Trophoblast cell (in vitro differentiated cells and primary cell): ENCODE measurements at regions not wholly inside any gene's neighbourhood (a gene's known extent, or its start where the extent isn't known, plus 50 kb on each side); places are given as distances from the start of the nearest gene placed in this dataset.

Experiments used
- DNase-seq, 2 donors: peaks; one replicate each; pipeline ENCODE4 v3.0.0-alpha.2; 2016
- H2AFZ ChIP-seq: 2 replicates; pipeline ENCODE4 v1.6.1; 2013; ENCODE audit warnings: low read length, moderate library complexity, mild to moderate bottlenecking; ENCODE audit not compliant: insufficient read depth, poor library complexity
- H2AK5ac ChIP-seq: 2 replicates; pipeline ENCODE4 v1.6.1; 2013; ENCODE audit warnings: mild to moderate bottlenecking, low read length
- H2BK120ac ChIP-seq: 2 replicates; pipeline ENCODE4 v1.6.1; 2013; ENCODE audit warnings: low read length, mild to moderate bottlenecking, moderate library complexity; ENCODE audit not compliant: insufficient read depth, poor library complexity
- H2BK12ac ChIP-seq: 2 replicates; pipeline ENCODE4 v1.6.1; 2013; ENCODE audit warnings: mild to moderate bottlenecking, low read length, moderate library complexity
- H2BK5ac ChIP-seq: 2 replicates; pipeline ENCODE4 v1.6.1; 2013; ENCODE audit warnings: low read length, low read depth, moderate library complexity, mild to moderate bottlenecking; ENCODE audit not compliant: poor library complexity
- H3K14ac ChIP-seq: 2 replicates; pipeline ENCODE4 v1.6.1; 2013; ENCODE audit warnings: mild to moderate bottlenecking, low read length
- H3K18ac ChIP-seq: 2 replicates; pipeline ENCODE4 v1.6.1; 2013; ENCODE audit warnings: mild to moderate bottlenecking, low read length
- H3K23ac ChIP-seq: 2 replicates; pipeline ENCODE4 v1.6.1; 2013; ENCODE audit warnings: low read length
- H3K27ac ChIP-seq: 2 replicates; pipeline ENCODE4 v1.5.1; 2013; ENCODE audit warnings: low read depth, mild to moderate bottlenecking, inconsistent platforms, low read length, moderate library complexity
- H3K27me3 ChIP-seq: 2 replicates; pipeline ENCODE4 v1.6.1; 2013; ENCODE audit warnings: inconsistent platforms, mild to moderate bottlenecking, low read length, moderate library complexity; ENCODE audit not compliant: insufficient read depth
- H3K36me3 ChIP-seq, 2 experiments: 1 replicate in 1 of 2; 2 replicates in 1 of 2; pipeline ENCODE4 v1.6.1; 2013; ENCODE audit warnings: low read length in 2 of 2, mild to moderate bottlenecking in 2 of 2, moderate library complexity in 1 of 2; ENCODE audit not compliant: insufficient read depth in 2 of 2, control insufficient read depth in 1 of 2
- H3K4ac ChIP-seq: 2 replicates; pipeline ENCODE4 v1.6.1; 2013; ENCODE audit warnings: low read depth, mild to moderate bottlenecking, low read length, moderate library complexity
- H3K4me1 ChIP-seq, 2 experiments: 1 replicate in 1 of 2; 2 replicates in 1 of 2; pipeline ENCODE4 v1.6.1; 2013; ENCODE audit warnings: low read length in 2 of 2, mild to moderate bottlenecking in 2 of 2, moderate library complexity in 1 of 2; ENCODE audit not compliant: insufficient read depth in 2 of 2, control insufficient read depth in 1 of 2
- H3K4me2 ChIP-seq: 2 replicates; pipeline ENCODE4 v1.6.1; 2013; ENCODE audit warnings: inconsistent platforms, mild to moderate bottlenecking, low read length, moderate library complexity
- H3K4me3 ChIP-seq: 2 replicates; pipeline ENCODE4 v1.5.1; 2013; ENCODE audit warnings: mild to moderate bottlenecking, low read depth, low read length, inconsistent platforms
- H3K79me1 ChIP-seq: one replicate; pipeline ENCODE4 v1.6.1; 2013; ENCODE audit warnings: low read length
- H3K79me2 ChIP-seq: 2 replicates; pipeline ENCODE4 v1.6.1; 2013; ENCODE audit warnings: low read length, mild to moderate bottlenecking; ENCODE audit not compliant: control insufficient read depth, insufficient read depth, poor library complexity
- H3K9ac ChIP-seq: 2 replicates; pipeline ENCODE4 v1.6.1; 2013; ENCODE audit warnings: mild to moderate bottlenecking, low read length
- H3K9me3 ChIP-seq: 2 replicates; pipeline ENCODE4 v1.6.1; 2013; ENCODE audit warnings: low read depth, mild to moderate bottlenecking, control low read depth, inconsistent platforms, low read length; ENCODE audit not compliant: insufficient read depth
- H4K12ac ChIP-seq: 2 replicates; pipeline ENCODE4 v1.6.1; 2013; ENCODE audit warnings: low read depth, mild to moderate bottlenecking, low read length, moderate library complexity
- H4K8ac ChIP-seq: 2 replicates; pipeline ENCODE4 v1.6.1; 2013; ENCODE audit warnings: low read depth, mild to moderate bottlenecking, low read length, moderate library complexity
- H4K91ac ChIP-seq: one replicate; pipeline ENCODE4 v1.6.1; 2013; ENCODE audit warnings: low read depth, mild to moderate bottlenecking, low read length, moderate library complexity
- WGBS: extraction: QIAGEN DNeasy Blood & Tissue Kit; methylation state at CpG from one replicate; pipeline ENCODE4 v1.1.7; 2013; ENCODE audit warnings: missing lambda C conversion rate; ENCODE audit not compliant: insufficient read length, insufficient coverage; ENCODE audit errors: extremely low coverage; 5-methylcytosine and 5-hydroxymethylcytosine counted together

DNA sequence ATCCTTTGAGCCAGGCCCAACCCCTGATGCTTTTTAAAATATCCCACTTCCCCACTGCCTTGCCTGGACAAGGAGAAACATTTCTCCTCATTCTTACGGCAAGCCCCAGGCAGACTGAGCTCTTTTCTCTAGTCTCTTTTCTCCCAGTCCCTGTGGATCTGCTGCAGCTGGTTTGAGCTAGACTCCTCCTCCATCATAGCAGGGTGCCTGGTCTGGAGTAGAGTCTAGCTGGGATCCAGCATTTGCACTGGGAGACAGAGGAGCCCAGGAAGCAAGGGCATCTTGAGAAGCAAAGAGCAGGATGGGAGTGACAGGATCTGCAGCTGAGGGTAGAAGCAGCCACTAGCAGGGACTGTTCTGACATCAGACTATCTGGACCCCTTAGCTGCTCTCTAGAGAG lies 562.3 kb upstream of the COBL start:
- Histone ChIP-seq H2BK12ac (no peak overlapping the region), H3K4me3 (no peak overlapping the region), H3K4me1 (no peaks in the 10 kb centered on the region), H3K4ac (no peak overlapping the region), H2AFZ (no peak overlapping the region), H3K27ac (no peak overlapping the region), H3K27me3 (no peaks in the 10 kb centered on the region), H4K91ac (no peak overlapping the region), H3K79me2 (no peaks in the 10 kb centered on the region), H2BK5ac (no peak overlapping the region), H2AK5ac (no peak overlapping the region), H4K12ac (no peak overlapping the region), H3K18ac (no peak overlapping the region), H3K9ac (no peak overlapping the region), H3K4me2 (no peak overlapping the region), H3K14ac (no peak overlapping the region), H4K8ac (no peak overlapping the region), H2BK120ac (no peak overlapping the region), H3K36me3 (no peaks in the 10 kb centered on the region), H3K9me3 (peaks cover 2% of the 10 kb centered on the region), H3K79me1 (no peaks in the 10 kb centered on the region), H3K23ac (no peak overlapping the region)
- WGBS = no CpG with 5 or more reads among the region's 1 CpG
- no peak for DNase-seq

DNA sequence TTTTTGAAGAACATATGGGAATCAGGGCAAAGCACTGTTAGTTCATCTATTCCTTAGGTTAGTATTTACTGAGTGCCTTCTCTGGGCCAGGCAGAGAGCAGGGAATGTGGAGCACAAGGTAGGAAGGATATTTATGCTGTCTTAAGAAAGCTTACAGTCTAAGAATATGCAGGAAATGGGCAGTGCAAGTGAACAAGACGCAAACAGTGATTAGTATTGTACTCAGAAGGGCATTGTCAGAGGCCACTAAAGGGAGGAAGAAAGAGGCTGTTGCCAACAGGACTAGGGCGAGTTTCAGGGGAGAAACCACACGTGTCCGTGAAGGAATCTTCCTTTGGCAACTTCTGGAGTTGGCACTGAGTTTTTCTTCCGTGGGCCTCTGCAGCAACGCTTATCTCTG lies 552.8 kb upstream of the COBL start:
- H3K4me2 ChIP-seq = no peak overlapping the region
- no peaks in the 10 kb centered on the region for H3K79me1 ChIP-seq
- no peak overlapping the region for H2BK12ac ChIP-seq
- no peak for DNase-seq
- no peak overlapping the region for H2AFZ ChIP-seq
- H3K23ac ChIP-seq = no peak overlapping the region
- H2BK120ac ChIP-seq = no peak overlapping the region
- no peak overlapping the region for H4K12ac ChIP-seq
- no peak overlapping the region for H3K14ac ChIP-seq
- H3K4me1 ChIP-seq = no peaks in the 10 kb centered on the region
- WGBS = no CpG with 5 or more reads among the region's 6 CpGs
- H3K27me3 ChIP-seq = no peaks in the 10 kb centered on the region
- no peak overlapping the region for H3K27ac ChIP-seq
- H4K91ac ChIP-seq = no peak overlapping the region
- H2BK5ac ChIP-seq = no peak overlapping the region
- no peak overlapping the region for H3K9ac ChIP-seq
- no peak overlapping the region for H4K8ac ChIP-seq
- no peak overlapping the region for H3K4ac ChIP-seq
- H3K18ac ChIP-seq = no peak overlapping the region
- H3K36me3 ChIP-seq = no peaks in the 10 kb centered on the region
- no peaks in the 10 kb centered on the region for H3K79me2 ChIP-seq
- H3K9me3 ChIP-seq = no peaks in the 10 kb centered on the region
- no peak overlapping the region for H3K4me3 ChIP-seq
- no peak overlapping the region for H2AK5ac ChIP-seq

DNA sequence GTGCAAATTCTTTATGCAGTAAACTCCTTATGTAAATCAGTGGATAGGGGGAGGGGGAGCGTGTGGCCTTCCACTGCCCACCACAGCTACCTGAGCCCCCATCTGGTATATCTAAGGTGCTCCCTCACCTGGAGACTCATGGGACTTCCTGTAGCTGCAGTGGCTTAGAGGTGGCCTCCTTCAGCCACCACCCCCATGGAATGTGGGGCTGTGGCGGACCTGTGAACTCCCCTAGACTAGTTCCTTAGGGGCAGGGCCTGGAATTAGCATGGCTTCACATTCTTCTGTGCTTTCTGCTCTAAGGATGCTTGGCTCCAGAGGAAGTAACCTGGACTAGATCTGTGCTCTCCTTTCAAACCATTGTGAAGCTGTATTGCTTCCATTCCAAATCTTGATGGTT lies 550.5 kb upstream of the COBL start:
- Histone ChIP-seq H3K23ac (no peak overlapping the region), H2AK5ac (no peak overlapping the region), H2BK5ac (no peak overlapping the region), H2BK12ac (no peak overlapping the region), H3K4ac (no peak overlapping the region), H3K4me3 (no peak overlapping the region), H3K9me3 (no peaks in the 10 kb centered on the region), H3K79me1 (no peaks in the 10 kb centered on the region), H3K27ac (no peak overlapping the region), H3K18ac (no peak overlapping the region), H3K36me3 (no peaks in the 10 kb centered on the region), H3K4me2 (no peak overlapping the region), H2AFZ (no peak overlapping the region), H3K14ac (no peak overlapping the region), H2BK120ac (no peak overlapping the region), H3K79me2 (no peaks in the 10 kb centered on the region), H3K27me3 (no peaks in the 10 kb centered on the region), H3K4me1 (no peaks in the 10 kb centered on the region), H4K91ac (no peak overlapping the region), H3K9ac (no peak overlapping the region), H4K8ac (no peak overlapping the region), H4K12ac (no peak overlapping the region)
- DNase-seq = no peak
- no CpG with 5 or more reads among the region's 2 CpGs for WGBS

DNA sequence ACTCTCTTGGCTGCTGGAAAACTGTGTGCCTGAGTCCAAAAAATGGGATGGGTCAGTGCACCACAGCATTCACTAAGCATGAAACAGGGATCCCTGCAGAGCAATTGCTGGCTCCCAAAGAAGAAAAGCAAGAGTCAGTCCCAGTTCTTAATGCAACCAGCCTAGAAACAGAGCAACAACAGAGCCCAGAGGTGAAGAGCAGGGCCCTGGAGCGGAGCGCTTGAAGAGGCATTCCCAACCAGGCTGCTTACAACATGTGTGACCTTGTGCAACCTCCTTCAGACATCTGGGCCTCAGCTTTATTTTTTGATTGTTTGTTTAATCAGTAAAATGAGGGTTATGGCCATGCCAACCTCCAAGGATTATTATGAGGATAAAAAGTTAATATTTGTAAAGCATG lies 543.7 kb upstream of the COBL start:
- no peaks in the 10 kb centered on the region for H3K4me1 ChIP-seq
- H3K4me2 ChIP-seq = no peak overlapping the region

More for the DNA sequence above, 543.7 kb upstream of the COBL start:
- no peak overlapping the region for H2AFZ ChIP-seq
- no peak overlapping the region for H2AK5ac ChIP-seq
- H3K18ac ChIP-seq = no peak overlapping the region
- H3K4me3 ChIP-seq = no peak overlapping the region
- H4K8ac ChIP-seq = no peak overlapping the region
- no peak overlapping the region for H2BK12ac ChIP-seq
- H4K12ac ChIP-seq = no peak overlapping the region
- H3K79me2 ChIP-seq = no peaks in the 10 kb centered on the region
- H3K14ac ChIP-seq = no peak overlapping the region
- H3K23ac ChIP-seq = no peak overlapping the region
- no peak for DNase-seq
- H3K36me3 ChIP-seq = no peaks in the 10 kb centered on the region
- no CpG with 5 or more reads among the region's 2 CpGs for WGBS
- H3K9me3 ChIP-seq = peaks cover 1% of the 10 kb centered on the region
- H3K9ac ChIP-seq = no peak overlapping the region
- H3K27ac ChIP-seq = no peak overlapping the region
- H3K4ac ChIP-seq = no peak overlapping the region
- H3K27me3 ChIP-seq = peaks cover 2% of the 10 kb centered on the region
- no peak overlapping the region for H4K91ac ChIP-seq
- no peaks in the 10 kb centered on the region for H3K79me1 ChIP-seq
- H2BK120ac ChIP-seq = no peak overlapping the region
- H2BK5ac ChIP-seq = no peak overlapping the region
